ENCODE measurements at regions not wholly inside any gene's neighbourhood (a gene's known extent, or its start where the extent isn't known, plus 50 kb on each side); places are given as distances from the start of the nearest gene placed in this dataset.
"Not testable (repeated sequence)": the region's sequence is repeated elsewhere in the genome, so short reads cannot be mapped to it uniquely, and the experiment has no call there.

GRCh38 chr2:71923887-71924533 lies 223.7 kb downstream of the CYP26B1 start:
- peak; percentile 55 for DNase-seq (ENCODE audit: low read depth)

GRCh38 chr2:71923143-71923525 lies 224.5 kb downstream of the CYP26B1 start:
- DNase-seq (ENCODE audit: low read depth): no peak

- no peak for DNase-seq (ENCODE audit: low read depth)
Observed at GRCh38 chr2:71922499-71923142, 225.0 kb downstream of the CYP26B1 start.

GRCh38 chr2:71922091-71922490 lies 225.6 kb downstream of the CYP26B1 start:
- no peak for DNase-seq (ENCODE audit: low read depth)

- not testable (repeated sequence) for DNase-seq (ENCODE audit: low read depth)
Observed at GRCh38 chr2:71920819-71921218, 226.8 kb downstream of the CYP26B1 start.

GRCh38 chr2:71919708-71920107 lies 228.0 kb downstream of the CYP26B1 start:
- no peak for DNase-seq (ENCODE audit: low read depth)

GRCh38 chr2:71910277-71910676 lies 237.4 kb downstream of the CYP26B1 start:
- no peak for DNase-seq (ENCODE audit: low read depth)

- DNase-seq (ENCODE audit: low read depth): no peak
Observed at GRCh38 chr2:71908798-71909197, 238.9 kb downstream of the CYP26B1 start.

GRCh38 chr2:71907503-71907902 lies 240.2 kb downstream of the CYP26B1 start:
- DNase-seq (ENCODE audit: low read depth): no peak

GRCh38 chr2:71906357-71906973 lies 241.2 kb downstream of the CYP26B1 start:
- no peak for DNase-seq (ENCODE audit: low read depth)

GRCh38 chr2:71905205-71905604 lies 242.5 kb downstream of the CYP26B1 start:
- DNase-seq (ENCODE audit: low read depth): no peak

GRCh38 chr2:71903841-71904240 lies 243.8 kb downstream of the CYP26B1 start:
- DNase-seq (ENCODE audit: low read depth): no peak

GRCh38 chr2:71901466-71901865 lies 246.2 kb downstream of the CYP26B1 start:
- DNase-seq (ENCODE audit: low read depth): peak; percentile 31

- DNase-seq (ENCODE audit: low read depth): no peak
Observed at GRCh38 chr2:71898851-71899681, 248.6 kb downstream of the CYP26B1 start.

- DNase-seq (ENCODE audit: low read depth): no peak
Observed at GRCh38 chr2:71898375-71898774, 249.3 kb downstream of the CYP26B1 start.

- no peak for DNase-seq (ENCODE audit: low read depth)
Observed at GRCh38 chr2:71897836-71898235, 249.8 kb downstream of the CYP26B1 start.

- no peak for DNase-seq (ENCODE audit: low read depth)
Observed at GRCh38 chr2:71897137-71897480, 250.6 kb downstream of the CYP26B1 start.

- no peak for DNase-seq (ENCODE audit: low read depth)
Observed at GRCh38 chr2:71896385-71897136, 251.1 kb downstream of the CYP26B1 start.

- DNase-seq (ENCODE audit: low read depth): no peak
Observed at GRCh38 chr2:71895320-71896161, 252.1 kb downstream of the CYP26B1 start.

GRCh38 chr2:71894261-71894660 lies 253.4 kb downstream of the CYP26B1 start:
- no peak for DNase-seq (ENCODE audit: low read depth)

Measured in HT1080 (cell line).